Activated naive CD8-positive, alpha-beta T cell treated with anti-CD3 and anti-CD28 coated beads for 36 hours (primary cell): ENCODE measurements at regions not wholly inside any gene's neighbourhood (a gene's known extent, or its start where the extent isn't known, plus 50 kb on each side); places are given as distances from the start of the nearest gene placed in this dataset.

Experiments used
- DNase-seq: peaks from one replicate; pipeline ENCODE4 v3.0.0; 2021
- H3K27ac Mint-ChIP-seq: one replicate; pipeline ENCODE4 v1.8.0; 2022; ENCODE audit warnings: mild to moderate bottlenecking, moderate library complexity, mixed read lengths
- H3K27me3 Mint-ChIP-seq: one replicate; pipeline ENCODE4 v1.8.0; 2022; ENCODE audit warnings: mild to moderate bottlenecking, mixed read lengths
- H3K36me3 Mint-ChIP-seq: one replicate; pipeline ENCODE4 v1.8.0; 2021; ENCODE audit warnings: mild to moderate bottlenecking, mixed read lengths
- H3K4me1 Mint-ChIP-seq: one replicate; pipeline ENCODE4 v1.8.0; 2021; ENCODE audit warnings: mixed read lengths
- H3K4me3 Mint-ChIP-seq: one replicate; pipeline ENCODE4 v1.8.0; 2022; ENCODE audit warnings: mild to moderate bottlenecking, moderate library complexity, mixed read lengths
- H3K9me3 Mint-ChIP-seq: one replicate; pipeline ENCODE4 v1.8.0; 2022; ENCODE audit warnings: mixed read lengths

DNA sequence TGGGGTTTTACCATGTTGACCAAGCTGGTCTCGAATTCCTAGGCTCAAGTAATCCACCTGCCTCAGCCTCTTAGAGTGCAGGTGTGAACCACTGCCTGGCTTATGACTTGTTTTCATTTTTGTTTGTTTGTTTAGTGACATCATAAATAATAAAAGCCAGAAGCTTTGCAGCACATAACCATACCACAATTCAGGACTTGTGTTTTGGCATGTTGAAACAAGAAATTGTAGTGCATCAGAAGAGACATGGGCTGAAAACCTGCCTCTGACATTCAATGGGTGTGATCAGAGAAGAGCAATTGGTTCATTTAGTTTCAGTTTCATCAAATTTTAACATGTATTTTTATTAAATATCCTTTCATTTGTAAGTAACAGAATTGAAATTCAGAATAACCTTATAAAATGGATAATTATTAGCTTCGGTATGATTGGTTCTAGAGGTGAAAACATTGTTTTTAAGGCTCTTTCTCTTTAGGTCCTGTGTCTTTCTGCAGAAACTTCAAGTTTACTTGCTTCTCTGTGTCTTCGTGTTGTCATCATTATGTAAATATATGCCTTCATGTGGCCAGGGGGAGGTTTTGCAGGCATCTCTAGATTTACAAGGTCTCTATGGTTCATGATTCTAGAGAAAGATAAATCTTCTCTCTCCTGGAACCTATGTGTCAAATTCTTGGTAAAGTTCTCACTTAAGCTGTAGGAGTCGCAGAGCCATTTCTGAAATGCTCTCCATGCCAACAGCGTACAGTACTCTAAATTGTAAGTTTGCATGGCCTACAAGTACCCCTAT lies 312.0 kb downstream of the KCNC2 start:
- DNase-seq: no peak
- no peaks in the 10 kb centered on the region for H3K9me3 Mint-ChIP-seq
- H3K27ac Mint-ChIP-seq: no peak overlapping the region
- no peak overlapping the region for H3K4me3 Mint-ChIP-seq
- H3K4me1 Mint-ChIP-seq: peaks cover 23% of the 10 kb centered on the region
- peaks cover 1% of the 10 kb centered on the region for H3K36me3 Mint-ChIP-seq
- H3K27me3 Mint-ChIP-seq: no peaks in the 10 kb centered on the region

DNA sequence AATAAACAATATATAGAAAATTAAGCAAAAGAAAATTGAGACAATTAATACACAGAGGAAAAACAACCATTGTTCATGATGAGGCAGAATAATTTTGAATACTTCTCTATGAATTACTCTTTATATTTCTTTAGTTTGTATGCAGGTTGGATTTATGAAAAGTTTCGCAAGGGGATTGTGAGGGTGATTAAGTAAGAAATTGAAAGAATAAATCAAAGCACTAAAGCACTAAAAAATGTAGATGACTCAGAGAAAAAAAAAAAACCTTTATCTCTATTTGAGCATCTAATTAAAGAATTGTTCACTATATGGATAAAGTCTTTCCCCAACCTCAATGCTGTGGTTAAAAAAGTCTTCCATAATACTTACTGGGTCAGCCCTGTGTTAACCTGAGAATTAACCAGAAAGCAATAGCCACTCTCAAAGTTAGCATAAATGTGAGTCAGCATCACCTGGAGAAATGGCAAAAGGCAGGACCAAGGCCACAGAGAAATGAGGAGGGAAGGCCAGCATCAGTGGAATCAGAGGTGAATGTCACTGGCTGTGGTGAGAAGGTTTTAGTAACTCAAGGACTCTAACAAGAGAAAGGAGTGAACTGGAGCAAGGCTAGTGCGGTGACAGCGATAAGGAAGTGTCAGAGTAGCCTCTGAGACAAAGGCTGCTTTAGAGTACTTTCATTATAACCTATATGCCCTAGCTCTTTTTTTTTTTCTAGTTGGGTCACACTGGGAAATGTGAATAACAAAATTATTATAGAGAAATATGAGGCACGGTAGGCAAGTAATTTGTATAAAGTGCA lies 310.4 kb downstream of the KCNC2 start:
- Mint-ChIP-seq H3K4me1 (peaks cover 23% of the 10 kb centered on the region), H3K4me3 (no peak overlapping the region), H3K9me3 (no peaks in the 10 kb centered on the region), H3K27ac (no peak overlapping the region), H3K27me3 (no peaks in the 10 kb centered on the region), H3K36me3 (peaks cover 1% of the 10 kb centered on the region)
- DNase-seq: no peak

DNA sequence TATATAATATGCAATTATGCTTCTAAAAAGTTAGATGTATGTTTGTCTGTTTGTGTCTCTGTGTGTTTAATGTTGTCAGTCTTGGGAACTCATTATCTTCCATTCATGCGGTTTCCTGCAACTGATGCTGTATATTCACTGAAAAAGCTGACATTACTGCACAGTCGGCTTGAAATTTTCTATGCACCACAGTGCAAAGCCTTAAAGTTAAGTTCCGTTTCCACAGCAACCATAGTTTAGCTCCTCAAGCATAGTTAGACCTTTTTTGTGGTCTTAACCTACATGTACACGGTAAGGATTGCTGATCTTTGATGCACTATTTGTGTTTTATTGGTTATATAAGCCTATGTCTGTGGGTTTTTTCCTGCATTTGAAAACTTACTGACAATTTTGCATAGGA lies 309.4 kb downstream of the KCNC2 start:
- H3K27ac Mint-ChIP-seq: no peak overlapping the region
- H3K9me3 Mint-ChIP-seq: no peaks in the 10 kb centered on the region
- H3K27me3 Mint-ChIP-seq: no peaks in the 10 kb centered on the region
- no peak overlapping the region for H3K4me3 Mint-ChIP-seq
- peaks cover 23% of the 10 kb centered on the region for H3K4me1 Mint-ChIP-seq
- peaks cover 1% of the 10 kb centered on the region for H3K36me3 Mint-ChIP-seq
- DNase-seq: no peak

DNA sequence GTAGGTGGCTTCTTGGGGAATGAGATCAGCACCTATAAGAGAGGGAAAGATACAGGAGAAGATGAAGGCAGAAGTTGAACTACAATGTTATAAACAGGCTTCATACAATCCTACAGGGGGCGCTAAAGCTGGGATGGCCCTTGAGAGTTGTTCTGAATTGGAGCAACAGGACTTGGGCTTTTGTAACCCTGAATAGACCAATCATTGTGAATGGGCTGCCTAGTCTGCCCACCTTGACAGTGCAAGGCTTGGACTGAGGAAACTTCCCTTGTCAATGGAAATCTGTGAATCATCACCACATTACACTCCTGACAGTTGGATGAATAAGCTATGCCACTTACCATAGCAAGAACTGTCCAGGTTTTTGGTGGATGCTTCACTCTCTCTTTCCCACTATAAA lies 306.1 kb downstream of the KCNC2 start:
- H3K36me3 Mint-ChIP-seq: peaks cover 1% of the 10 kb centered on the region
- no peaks in the 10 kb centered on the region for H3K9me3 Mint-ChIP-seq
- peaks cover 19% of the 10 kb centered on the region for H3K4me1 Mint-ChIP-seq
- H3K27me3 Mint-ChIP-seq: no peaks in the 10 kb centered on the region
- no peak for DNase-seq
- H3K27ac Mint-ChIP-seq: no peak overlapping the region
- no peak overlapping the region for H3K4me3 Mint-ChIP-seq

DNA sequence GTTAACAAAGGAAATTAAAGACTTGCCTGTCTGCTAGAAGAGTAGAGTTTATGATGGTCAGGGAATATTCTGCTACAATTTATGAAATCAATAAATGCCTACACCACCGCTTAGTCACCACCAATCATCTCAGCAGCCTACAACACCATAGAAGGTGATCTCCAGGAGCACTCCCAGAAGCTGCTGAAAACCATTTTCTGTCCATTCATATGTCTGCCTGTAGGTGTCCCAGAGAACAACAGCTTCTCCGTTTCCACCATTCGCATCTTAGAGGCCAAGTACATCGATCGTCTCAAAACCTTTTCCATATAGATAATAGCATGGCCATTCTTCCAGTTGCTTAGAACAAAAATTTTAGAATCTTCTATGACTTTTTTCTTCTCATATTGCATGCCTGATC lies 303.4 kb downstream of the KCNC2 start:
- Mint-ChIP-seq H3K27ac (no peak overlapping the region), H3K27me3 (no peaks in the 10 kb centered on the region), H3K36me3 (no peaks in the 10 kb centered on the region), H3K4me3 (no peak overlapping the region), H3K9me3 (no peaks in the 10 kb centered on the region), H3K4me1 (peaks cover 2% of the 10 kb centered on the region)
- DNase-seq: no peak

DNA sequence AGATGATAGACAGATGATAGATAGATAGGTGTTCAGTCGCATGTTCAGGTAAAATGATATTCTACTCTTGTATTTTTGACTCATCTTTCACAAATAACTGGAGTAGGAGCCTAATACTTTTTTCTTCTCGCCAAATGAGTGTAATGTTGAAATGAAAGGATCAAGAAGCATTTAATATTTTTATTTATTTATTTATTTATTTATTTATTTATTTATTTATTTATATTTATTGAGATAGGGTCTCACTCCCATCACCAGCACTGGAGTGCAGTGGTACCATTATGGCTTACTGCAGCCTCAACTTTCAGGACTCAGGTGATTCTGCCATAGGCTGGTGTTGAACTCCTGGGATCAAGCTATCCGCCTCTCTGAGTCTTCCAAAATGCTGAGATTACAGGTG lies 298.8 kb downstream of the KCNC2 start:
- Mint-ChIP-seq H3K36me3 (no peaks in the 10 kb centered on the region), H3K27ac (no peak overlapping the region), H3K9me3 (no peaks in the 10 kb centered on the region), H3K27me3 (no peaks in the 10 kb centered on the region), H3K4me1 (no peaks in the 10 kb centered on the region), H3K4me3 (no peak overlapping the region)
- DNase-seq: no peak

DNA sequence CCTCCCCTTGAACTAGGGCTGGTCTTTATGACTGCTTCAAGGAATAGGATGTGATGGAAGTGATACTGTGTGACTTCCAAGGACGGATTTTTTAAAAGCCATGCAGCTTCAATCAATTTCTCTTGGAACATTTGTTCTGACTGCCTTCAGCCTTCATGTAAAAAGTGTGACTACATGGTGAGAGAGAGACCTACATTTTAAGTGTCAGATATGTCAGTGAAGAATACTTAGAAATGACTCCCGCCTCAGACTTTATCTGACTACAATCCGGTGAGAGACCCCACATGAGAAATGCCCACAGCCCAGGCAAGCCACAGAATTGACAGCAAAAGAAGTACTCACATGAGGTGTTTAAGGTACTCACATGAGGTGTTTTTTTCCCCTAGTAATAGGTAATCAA lies 295.3 kb downstream of the KCNC2 start:
- Mint-ChIP-seq H3K9me3 (no peaks in the 10 kb centered on the region), H3K27ac (no peak overlapping the region), H3K4me3 (no peak overlapping the region), H3K4me1 (no peaks in the 10 kb centered on the region), H3K36me3 (no peaks in the 10 kb centered on the region), H3K27me3 (no peaks in the 10 kb centered on the region)
- DNase-seq: no peak

- no peaks in the 10 kb centered on the region for H3K9me3 Mint-ChIP-seq
- no peak overlapping the region for H3K27ac Mint-ChIP-seq
- H3K27me3 Mint-ChIP-seq: no peaks in the 10 kb centered on the region
- no peak overlapping the region for H3K4me3 Mint-ChIP-seq
- H3K36me3 Mint-ChIP-seq: no peaks in the 10 kb centered on the region
- no peak for DNase-seq
- H3K4me1 Mint-ChIP-seq: no peaks in the 10 kb centered on the region
Observed at GRCh38 chr12:74915718-74916117, 293.9 kb downstream of the KCNC2 start.

DNA sequence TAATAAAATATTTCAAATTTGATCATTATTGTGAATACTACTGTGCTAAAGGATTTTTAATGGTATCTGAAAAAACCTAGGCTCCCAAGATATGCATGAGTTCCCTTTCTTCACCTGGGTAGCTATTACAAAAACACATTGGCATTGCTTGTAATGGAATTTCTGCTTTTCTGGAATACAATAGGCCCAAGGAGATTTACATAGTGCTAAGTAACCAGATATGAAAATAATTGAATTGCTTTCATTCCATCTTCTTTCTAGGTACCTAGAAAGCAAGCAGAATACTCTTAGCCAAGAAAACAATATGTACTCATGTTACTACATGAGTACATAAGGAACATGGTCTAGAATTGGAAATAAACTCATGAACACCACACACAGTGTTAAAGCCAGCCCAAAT lies 291.9 kb downstream of the KCNC2 start:
- Mint-ChIP-seq H3K36me3 (no peaks in the 10 kb centered on the region), H3K4me1 (no peaks in the 10 kb centered on the region), H3K27ac (no peak overlapping the region), H3K27me3 (no peaks in the 10 kb centered on the region), H3K9me3 (no peaks in the 10 kb centered on the region), H3K4me3 (no peak overlapping the region)
- DNase-seq: no peak

DNA sequence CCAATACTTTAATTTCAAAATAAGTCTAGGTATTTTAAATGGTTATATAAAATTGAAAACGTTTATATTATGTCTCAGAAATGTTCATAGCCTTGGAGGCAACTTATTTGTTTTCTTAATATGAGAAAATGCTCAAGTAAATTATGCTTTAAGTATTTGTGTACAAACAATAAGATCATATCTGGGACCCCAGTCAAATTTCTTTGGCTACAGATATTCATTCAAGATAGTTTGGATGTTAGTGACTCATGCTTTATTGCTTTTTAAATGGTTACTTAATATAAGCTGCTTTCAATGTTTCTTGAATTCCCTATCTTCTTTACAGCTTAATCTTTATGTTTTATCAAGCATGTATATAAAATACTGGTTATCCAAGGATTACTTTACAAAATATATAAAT lies 291.3 kb downstream of the KCNC2 start:
- no peak overlapping the region for H3K27ac Mint-ChIP-seq
- H3K4me1 Mint-ChIP-seq: no peaks in the 10 kb centered on the region
- H3K27me3 Mint-ChIP-seq: no peaks in the 10 kb centered on the region
- DNase-seq: no peak
- no peaks in the 10 kb centered on the region for H3K36me3 Mint-ChIP-seq
- no peaks in the 10 kb centered on the region for H3K9me3 Mint-ChIP-seq
- no peak overlapping the region for H3K4me3 Mint-ChIP-seq

- no peaks in the 10 kb centered on the region for H3K27me3 Mint-ChIP-seq
- no peak overlapping the region for H3K4me3 Mint-ChIP-seq
- no peak overlapping the region for H3K27ac Mint-ChIP-seq
- H3K36me3 Mint-ChIP-seq: no peaks in the 10 kb centered on the region
- peaks cover 11% of the 10 kb centered on the region for H3K9me3 Mint-ChIP-seq
- no peaks in the 10 kb centered on the region for H3K4me1 Mint-ChIP-seq
- no peak for DNase-seq
Observed at GRCh38 chr12:74922117-74922516, 287.5 kb downstream of the KCNC2 start.

DNA sequence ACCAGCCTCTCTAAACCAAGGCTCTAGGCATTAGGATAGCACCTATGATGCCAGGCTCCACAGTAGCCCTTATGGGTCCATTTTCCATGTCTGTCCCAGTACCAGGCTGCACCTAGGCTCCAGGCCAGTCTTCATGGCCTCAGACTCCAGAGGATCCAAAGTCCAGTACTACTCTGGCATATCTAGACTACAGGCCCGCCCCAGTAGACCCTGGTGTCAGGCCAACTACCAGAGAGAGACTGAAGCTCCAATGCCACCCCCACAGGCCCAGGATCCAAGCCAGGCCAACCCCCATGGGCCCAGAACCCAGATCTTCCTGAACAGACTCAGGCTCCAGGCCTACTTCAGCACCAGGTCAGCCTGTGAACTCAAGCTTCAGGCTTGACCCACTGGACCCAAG lies 287.0 kb downstream of the KCNC2 start:
- Mint-ChIP-seq H3K27me3 (no peaks in the 10 kb centered on the region), H3K4me3 (no peak overlapping the region), H3K27ac (no peak overlapping the region), H3K4me1 (no peaks in the 10 kb centered on the region), H3K36me3 (no peaks in the 10 kb centered on the region), H3K9me3 (peaks cover 11% of the 10 kb centered on the region)
- no peak for DNase-seq

- Mint-ChIP-seq H3K9me3 (no peaks in the 10 kb centered on the region), H3K27me3 (no peaks in the 10 kb centered on the region), H3K4me1 (peaks cover 13% of the 10 kb centered on the region), H3K27ac (no peak overlapping the region), H3K4me3 (no peak overlapping the region), H3K36me3 (no peaks in the 10 kb centered on the region)
- no peak for DNase-seq
Observed at GRCh38 chr12:74941670-74942069, 268.0 kb downstream of the KCNC2 start.

DNA sequence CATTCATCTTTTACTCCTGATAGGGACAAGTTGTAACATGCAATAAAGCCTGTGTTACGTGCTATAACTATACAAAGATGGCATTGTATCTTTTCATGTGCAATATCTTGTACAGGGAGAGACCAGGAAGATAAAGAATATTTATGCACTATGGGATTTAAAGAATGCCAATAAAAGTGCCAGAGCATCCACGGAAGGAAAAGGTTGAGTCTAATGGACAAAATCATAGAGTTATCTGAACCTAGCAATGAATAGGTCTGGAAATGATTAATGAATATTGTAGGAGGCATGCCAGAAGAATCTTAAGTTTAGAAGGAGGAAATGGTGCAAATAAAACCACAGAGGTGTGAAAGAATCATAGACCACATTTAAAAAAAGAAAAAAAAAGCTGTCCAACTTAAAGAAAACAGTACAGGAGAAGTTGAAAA lies 263.9 kb downstream of the KCNC2 start:
- no peak for DNase-seq
- no peaks in the 10 kb centered on the region for H3K36me3 Mint-ChIP-seq
- no peak overlapping the region for H3K27ac Mint-ChIP-seq
- peaks cover 15% of the 10 kb centered on the region for H3K4me1 Mint-ChIP-seq
- no peaks in the 10 kb centered on the region for H3K9me3 Mint-ChIP-seq
- H3K27me3 Mint-ChIP-seq: no peaks in the 10 kb centered on the region
- no peak overlapping the region for H3K4me3 Mint-ChIP-seq

GRCh38 chr12:74953697-74954096 lies 255.9 kb downstream of the KCNC2 start:
- Mint-ChIP-seq H3K9me3 (no peaks in the 10 kb centered on the region), H3K27ac (no peak overlapping the region), H3K36me3 (no peaks in the 10 kb centered on the region), H3K27me3 (no peaks in the 10 kb centered on the region), H3K4me1 (no peaks in the 10 kb centered on the region), H3K4me3 (no peak overlapping the region)
- no peak for DNase-seq

- H3K27ac Mint-ChIP-seq: no peak overlapping the region
- no peak overlapping the region for H3K4me3 Mint-ChIP-seq
- H3K36me3 Mint-ChIP-seq: no peaks in the 10 kb centered on the region
- DNase-seq: no peak
- no peaks in the 10 kb centered on the region for H3K27me3 Mint-ChIP-seq
- no peaks in the 10 kb centered on the region for H3K4me1 Mint-ChIP-seq
- H3K9me3 Mint-ChIP-seq: no peaks in the 10 kb centered on the region
Observed at GRCh38 chr12:74957231-74957630, 252.4 kb downstream of the KCNC2 start.
